HEK293T (cell line): ENCODE measurements at regions not wholly inside any gene's neighbourhood (a gene's known extent, or its start where the extent isn't known, plus 50 kb on each side); places are given as distances from the start of the nearest gene placed in this dataset.

ENCODE experiments used
- CTCF ChIA-PET: fragments of 350-600 bp; formaldehyde crosslinking; extraction: SDS; loops from one replicate; lab custom pipeline; 2021; ENCODE audit warnings: antibody characterized with exemption, inconsistent platforms; lab: Yijun Ruan, JAX
- POLR2A ChIA-PET: fragments of 350-600 bp; formaldehyde crosslinking; extraction: SDS; loops from one replicate; lab custom pipeline; 2020; ENCODE audit warnings: antibody characterized with exemption, inconsistent platforms; lab: Yijun Ruan, JAX
- DNase-seq: peaks from one replicate; pipeline ENCODE4 v3.0.0; 2012; ENCODE audit warnings: mixed read lengths; ENCODE audit errors: extremely low spot score
- ARNT ChIP-seq: fragments of 450-650 bp; IDR thresholded peaks from 2 replicates; pipeline ENCODE4 v1.6.1; 2017; ENCODE audit warnings: mild to moderate bottlenecking
- BHLHE40 ChIP-seq: fragments of 450-650 bp; IDR thresholded peaks from 2 replicates; pipeline ENCODE4 v1.6.1; 2016; ENCODE audit warnings: mild to moderate bottlenecking, moderate library complexity, borderline replicate concordance
- CTBP1 ChIP-seq: fragments of 450-650 bp; IDR thresholded peaks from 2 replicates; pipeline ENCODE4 v1.6.1; 2016; ENCODE audit warnings: borderline replicate concordance
- ELF4 ChIP-seq: fragments of 450-650 bp; IDR thresholded peaks from 2 replicates; pipeline ENCODE4 v1.6.1; 2017; ENCODE audit warnings: antibody characterized with exemption
- FOXA1 ChIP-seq: fragments of 450-650 bp; IDR thresholded peaks from 2 replicates; pipeline ENCODE4 v1.6.1; 2016; ENCODE audit warnings: mild to moderate bottlenecking
- FOXK2 ChIP-seq: fragments of 450-650 bp; IDR thresholded peaks from 2 replicates; pipeline ENCODE4 v1.6.1; 2016; ENCODE audit warnings: mild to moderate bottlenecking
- FOXM1 ChIP-seq: fragments of 450-650 bp; IDR thresholded peaks from 2 replicates; pipeline ENCODE4 v1.6.1; 2017; ENCODE audit warnings: mild to moderate bottlenecking, borderline replicate concordance
- HDGF ChIP-seq: fragments of 450-650 bp; IDR thresholded peaks from 2 replicates; pipeline ENCODE4 v1.6.1; 2017; ENCODE audit warnings: antibody characterized with exemption, borderline replicate concordance
- L3MBTL2 ChIP-seq: fragments of 450-650 bp; conservative IDR thresholded peaks from 2 replicates; pipeline ENCODE4 v1.6.1; 2016; ENCODE audit warnings: mild to moderate bottlenecking
- LEF1 ChIP-seq: fragments of 450-650 bp; IDR thresholded peaks from 2 replicates; pipeline ENCODE4 v1.6.1; 2017; ENCODE audit warnings: mild to moderate bottlenecking, borderline replicate concordance
- NFRKB ChIP-seq: fragments of 450-650 bp; IDR thresholded peaks from 2 replicates; pipeline ENCODE4 v1.6.1; 2016; ENCODE audit warnings: mild to moderate bottlenecking, moderate library complexity
- PKNOX1 ChIP-seq: fragments of 450-650 bp; IDR thresholded peaks from 2 replicates; pipeline ENCODE4 v1.6.1; 2016
- SP1 ChIP-seq: fragments of 450-650 bp; IDR thresholded peaks from 2 replicates; pipeline ENCODE4 v1.6.1; 2017
- SUZ12 ChIP-seq: fragments of 450-650 bp; IDR thresholded peaks from 2 replicates; pipeline ENCODE4 v1.6.1; 2016; ENCODE audit warnings: mild to moderate bottlenecking
- TARDBP ChIP-seq: fragments of 450-650 bp; IDR thresholded peaks from 2 replicates; pipeline ENCODE4 v1.6.1; 2016
- ZNF384 ChIP-seq: fragments of 450-650 bp; IDR thresholded peaks from 2 replicates; pipeline ENCODE4 v1.6.1; 2016

DNA sequence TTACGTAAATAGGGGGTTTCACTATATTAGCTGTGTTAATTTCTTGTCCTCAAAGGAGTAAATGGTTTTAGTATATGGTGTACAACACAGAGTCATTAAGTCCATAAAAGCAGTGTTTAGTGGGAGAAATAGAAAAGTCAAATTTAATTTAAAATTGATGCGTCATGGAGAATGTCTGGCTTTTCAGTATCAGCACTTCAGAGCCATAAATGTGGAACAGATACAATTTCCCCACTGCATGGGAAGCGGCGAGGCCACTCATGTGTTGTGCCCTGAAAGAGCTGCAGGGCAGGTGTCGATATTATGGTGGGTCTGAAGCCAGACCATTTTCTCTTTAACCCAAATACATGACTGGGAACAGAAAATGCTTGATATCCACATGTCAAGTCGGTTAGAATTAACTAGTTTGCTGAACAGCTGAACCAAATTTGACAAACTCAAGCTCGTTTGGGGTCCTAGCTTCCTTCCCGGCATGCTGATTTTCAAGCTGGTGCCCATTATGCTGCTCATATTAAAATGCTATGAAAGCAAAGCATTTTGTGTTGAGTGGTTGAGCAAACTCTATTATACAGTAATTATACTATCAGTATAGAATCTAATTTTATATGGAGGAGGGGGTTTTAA, 364.6 kb upstream of the TBL1XR1 start:
- TF ChIP-seq HDGF (no peak), FOXA1 (no peak), SUZ12 (no peak), TARDBP (no peak), CTBP1 (no peak), FOXK2 (no peak), ARNT (no peak), ZNF384 (no peak), NFRKB (no peak), L3MBTL2 (no peak), ELF4 (no peak), SP1 (no peak), FOXM1 (no peak), LEF1 (no peak), PKNOX1 (no peak), BHLHE40 (no peak)
- DNase-seq, result no peak
- ChIA-PET POLR2A (no interaction called here), CTCF (no interaction called here)

- DNase-seq, result no peak
- ChIA-PET POLR2A (no interaction called here), CTCF (no interaction called here)
- no peak for TF ChIP-seq LEF1
- TF ChIP-seq HDGF, result no peak
- no peak for TF ChIP-seq ZNF384
- no peak for TF ChIP-seq FOXA1
- no peak for TF ChIP-seq ARNT
- no peak for TF ChIP-seq L3MBTL2
Measured at GRCh38 chr3:177563243-177563780, 366.0 kb upstream of the TBL1XR1 start.

DNA sequence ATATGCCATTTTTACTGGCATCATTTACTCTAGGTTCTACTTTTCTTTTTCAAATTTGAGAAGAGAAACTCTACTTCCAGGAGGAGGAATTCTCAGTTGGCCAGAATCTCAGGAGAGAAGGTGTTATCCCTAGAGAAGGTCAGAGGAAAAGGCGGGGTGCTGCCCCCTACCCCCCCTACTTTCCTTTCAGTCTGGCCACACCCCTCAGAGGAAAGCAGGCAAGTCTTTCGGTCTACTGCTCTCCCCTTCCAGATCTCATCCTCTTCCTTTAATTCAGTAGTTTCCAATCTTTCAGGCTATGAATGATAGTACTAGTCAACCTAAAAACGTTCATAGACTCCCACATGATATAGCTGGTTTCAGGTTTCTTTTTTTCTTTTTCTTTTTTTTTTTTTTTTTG, 366.5 kb upstream of the TBL1XR1 start:
- POLR2A ChIA-PET, result no interaction called here
- no peak for DNase-seq
- CTCF ChIA-PET, result no interaction called here
- TF ChIP-seq FOXK2 (no peak), NFRKB (no peak), FOXM1 (no peak), ARNT (no peak), ELF4 (no peak), L3MBTL2 (no peak), ZNF384 (no peak), CTBP1 (no peak), TARDBP (no peak), HDGF (no peak), LEF1 (no peak), SUZ12 (no peak), SP1 (no peak), FOXA1 (no peak)

GRCh38 chr3:177565981-177566380, 368.7 kb upstream of the TBL1XR1 start:
- no peak for TF ChIP-seq L3MBTL2
- no peak for TF ChIP-seq PKNOX1
- no peak for TF ChIP-seq HDGF
- no peak for TF ChIP-seq LEF1
- TF ChIP-seq ELF4, result no peak
- ChIA-PET CTCF (no interaction called here), POLR2A (no interaction called here)
- no peak for DNase-seq

DNA sequence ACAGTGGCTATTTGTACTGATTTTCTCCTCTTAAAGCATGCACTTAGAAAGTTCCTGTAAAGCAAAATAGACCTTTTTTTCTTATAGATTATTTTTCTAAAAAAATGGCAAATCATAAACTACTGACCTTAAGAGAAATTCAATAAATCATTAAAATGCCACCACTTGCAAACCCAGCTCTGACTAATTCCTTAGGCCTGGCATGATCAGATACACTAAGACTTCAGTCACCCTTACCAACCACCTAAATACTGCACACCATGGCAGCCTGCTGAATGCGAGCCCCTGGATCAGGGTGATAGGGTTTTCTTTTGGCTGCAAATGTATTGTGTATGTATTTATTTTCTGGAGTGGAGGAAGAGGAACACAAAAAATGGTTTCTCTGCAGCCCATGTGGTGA, 370.6 kb upstream of the TBL1XR1 start:
- POLR2A ChIA-PET, result no interaction called here
- CTCF ChIA-PET, result no interaction called here
- TF ChIP-seq PKNOX1 (no peak), SUZ12 (no peak), FOXK2 (no peak), ZNF384 (no peak), ARNT (no peak), FOXM1 (no peak), L3MBTL2 (no peak), ELF4 (no peak), HDGF (no peak), NFRKB (no peak), LEF1 (no peak), TARDBP (no peak), SP1 (no peak), BHLHE40 (no peak), FOXA1 (no peak), CTBP1 (no peak)
- no peak for DNase-seq

- no peak for DNase-seq
- CTCF ChIA-PET, result no interaction called here
- POLR2A ChIA-PET, result no interaction called here
- TF ChIP-seq HDGF (no peak), FOXK2 (no peak), SUZ12 (no peak), LEF1 (no peak), FOXM1 (no peak), ARNT (no peak), SP1 (no peak), CTBP1 (no peak), TARDBP (no peak), BHLHE40 (no peak), PKNOX1 (no peak), L3MBTL2 (no peak), ZNF384 (no peak), NFRKB (no peak), FOXA1 (no peak), ELF4 (no peak)
Measured at GRCh38 chr3:177569193-177569592, 371.9 kb upstream of the TBL1XR1 start.
